ENCODE measurements at regions not wholly inside any gene's neighbourhood (a gene's known extent, or its start where the extent isn't known, plus 50 kb on each side); places are given as distances from the start of the nearest gene placed in this dataset.
"Not testable (repeated sequence)": the region's sequence is repeated elsewhere in the genome, so short reads cannot be mapped to it uniquely, and the experiment has no call there.

- not testable (repeated sequence) for DNase-seq (ENCODE audit: low spot score); H3K9ac ChIP-seq (ENCODE audit: low read depth in 1 of 2, low read length in 2 of 2); H3K27ac ChIP-seq (ENCODE audit: low read depth in 1 of 2, low read length in 2 of 2); H3K36me3 ChIP-seq (ENCODE audit: control insufficient read depth in 4 of 4, insufficient read depth in 3 of 4, low read depth in 1 of 4, low read length in 3 of 4); H3K27me3 ChIP-seq (ENCODE audit: control insufficient read depth in 4 of 4, insufficient read depth in 4 of 4, low read length in 3 of 4); H3K9me3 ChIP-seq (ENCODE audit: control insufficient read depth in 4 of 4, low read length in 3 of 4); H3K4me3 ChIP-seq (ENCODE audit: low read depth in 1 of 3, low read length in 3 of 3); H3K4me1 ChIP-seq (ENCODE audit: control insufficient read depth in 4 of 4, insufficient read depth in 4 of 4, low read length in 3 of 4)
- 96% methylated on average over 4 of the region's 7 CpGs for WGBS
These were observed 144.7 kb upstream of the CRYM start for GRCh38 chr16:21422824-21423223.

GRCh38 chr16:21404699-21405098, 126.6 kb upstream of the CRYM start:
- not testable (repeated sequence) for H3K4me1 ChIP-seq (ENCODE audit: control insufficient read depth in 4 of 4, insufficient read depth in 4 of 4, low read length in 3 of 4); H3K9me3 ChIP-seq (ENCODE audit: control insufficient read depth in 4 of 4, low read length in 3 of 4); H3K27me3 ChIP-seq (ENCODE audit: control insufficient read depth in 4 of 4, insufficient read depth in 4 of 4, low read length in 3 of 4); H3K4me3 ChIP-seq (ENCODE audit: low read depth in 1 of 3, low read length in 3 of 3); DNase-seq (ENCODE audit: low spot score); H3K9ac ChIP-seq (ENCODE audit: low read depth in 1 of 2, low read length in 2 of 2); H3K36me3 ChIP-seq (ENCODE audit: control insufficient read depth in 4 of 4, insufficient read depth in 3 of 4, low read depth in 1 of 4, low read length in 3 of 4); H3K27ac ChIP-seq (ENCODE audit: low read depth in 1 of 2, low read length in 2 of 2)
- WGBS = 96% methylated on average over 3 of the region's 13 CpGs

- H3K9ac ChIP-seq (ENCODE audit: low read depth in 1 of 2, low read length in 2 of 2); H3K27me3 ChIP-seq (ENCODE audit: control insufficient read depth in 4 of 4, insufficient read depth in 4 of 4, low read length in 3 of 4); H3K4me3 ChIP-seq (ENCODE audit: low read depth in 1 of 3, low read length in 3 of 3); H3K27ac ChIP-seq (ENCODE audit: low read depth in 1 of 2, low read length in 2 of 2); H3K4me1 ChIP-seq (ENCODE audit: control insufficient read depth in 4 of 4, insufficient read depth in 4 of 4, low read length in 3 of 4); H3K36me3 ChIP-seq (ENCODE audit: control insufficient read depth in 4 of 4, insufficient read depth in 3 of 4, low read depth in 1 of 4, low read length in 3 of 4); DNase-seq (ENCODE audit: low spot score); H3K9me3 ChIP-seq (ENCODE audit: control insufficient read depth in 4 of 4, low read length in 3 of 4): not testable (repeated sequence)
- 91% methylated on average over 4 of the region's 5 CpGs for WGBS
These were observed 119.8 kb upstream of the CRYM start for GRCh38 chr16:21397866-21398265.

- WGBS = 91% methylated on average over 2 of the region's 4 CpGs
- H3K4me3 ChIP-seq (ENCODE audit: low read depth in 1 of 3, low read length in 3 of 3); H3K27ac ChIP-seq (ENCODE audit: low read depth in 1 of 2, low read length in 2 of 2); H3K9me3 ChIP-seq (ENCODE audit: control insufficient read depth in 4 of 4, low read length in 3 of 4); DNase-seq (ENCODE audit: low spot score); H3K27me3 ChIP-seq (ENCODE audit: control insufficient read depth in 4 of 4, insufficient read depth in 4 of 4, low read length in 3 of 4); H3K36me3 ChIP-seq (ENCODE audit: control insufficient read depth in 4 of 4, insufficient read depth in 3 of 4, low read depth in 1 of 4, low read length in 3 of 4); H3K9ac ChIP-seq (ENCODE audit: low read depth in 1 of 2, low read length in 2 of 2); H3K4me1 ChIP-seq (ENCODE audit: control insufficient read depth in 4 of 4, insufficient read depth in 4 of 4, low read length in 3 of 4): not testable (repeated sequence)
These were observed 118.5 kb upstream of the CRYM start for GRCh38 chr16:21396545-21396944.

DNA sequence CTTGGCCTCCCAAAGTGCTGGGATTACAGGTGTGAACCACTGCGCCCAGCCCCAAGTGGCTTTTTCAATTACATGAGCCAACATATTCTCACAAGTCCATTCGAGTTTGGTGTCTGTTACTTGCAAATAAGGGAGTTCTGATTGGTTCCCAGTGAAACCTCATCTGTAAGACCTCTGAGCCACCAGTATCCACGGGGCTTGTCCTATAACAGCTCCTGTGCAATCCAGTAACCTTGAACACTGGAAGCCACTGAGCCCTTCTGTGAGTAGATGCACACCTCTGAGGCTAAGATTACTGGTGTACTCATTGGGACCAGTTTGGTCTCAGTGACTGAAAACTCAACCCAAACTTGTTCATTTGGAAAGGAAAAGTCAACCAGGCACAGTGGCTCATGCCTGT, 112.5 kb upstream of the CRYM start:
- not testable (repeated sequence) for H3K9ac ChIP-seq (ENCODE audit: low read depth in 1 of 2, low read length in 2 of 2); H3K27me3 ChIP-seq (ENCODE audit: control insufficient read depth in 4 of 4, insufficient read depth in 4 of 4, low read length in 3 of 4); H3K36me3 ChIP-seq (ENCODE audit: control insufficient read depth in 4 of 4, insufficient read depth in 3 of 4, low read depth in 1 of 4, low read length in 3 of 4); H3K9me3 ChIP-seq (ENCODE audit: control insufficient read depth in 4 of 4, low read length in 3 of 4); H3K4me3 ChIP-seq (ENCODE audit: low read depth in 1 of 3, low read length in 3 of 3); H3K27ac ChIP-seq (ENCODE audit: low read depth in 1 of 2, low read length in 2 of 2); DNase-seq (ENCODE audit: low spot score); H3K4me1 ChIP-seq (ENCODE audit: control insufficient read depth in 4 of 4, insufficient read depth in 4 of 4, low read length in 3 of 4)
- no CpG with 5 or more reads among the region's 3 CpGs for WGBS

- H3K4me3 ChIP-seq (ENCODE audit: low read depth in 1 of 3, low read length in 3 of 3); H3K27ac ChIP-seq (ENCODE audit: low read depth in 1 of 2, low read length in 2 of 2); H3K4me1 ChIP-seq (ENCODE audit: control insufficient read depth in 4 of 4, insufficient read depth in 4 of 4, low read length in 3 of 4); H3K36me3 ChIP-seq (ENCODE audit: control insufficient read depth in 4 of 4, insufficient read depth in 3 of 4, low read depth in 1 of 4, low read length in 3 of 4); H3K27me3 ChIP-seq (ENCODE audit: control insufficient read depth in 4 of 4, insufficient read depth in 4 of 4, low read length in 3 of 4); H3K9ac ChIP-seq (ENCODE audit: low read depth in 1 of 2, low read length in 2 of 2); DNase-seq (ENCODE audit: low spot score); H3K9me3 ChIP-seq (ENCODE audit: control insufficient read depth in 4 of 4, low read length in 3 of 4): not testable (repeated sequence)
- WGBS = 26% methylated on average over 3 of the region's 7 CpGs
These were observed 111.8 kb upstream of the CRYM start for GRCh38 chr16:21389860-21390259.

DNA sequence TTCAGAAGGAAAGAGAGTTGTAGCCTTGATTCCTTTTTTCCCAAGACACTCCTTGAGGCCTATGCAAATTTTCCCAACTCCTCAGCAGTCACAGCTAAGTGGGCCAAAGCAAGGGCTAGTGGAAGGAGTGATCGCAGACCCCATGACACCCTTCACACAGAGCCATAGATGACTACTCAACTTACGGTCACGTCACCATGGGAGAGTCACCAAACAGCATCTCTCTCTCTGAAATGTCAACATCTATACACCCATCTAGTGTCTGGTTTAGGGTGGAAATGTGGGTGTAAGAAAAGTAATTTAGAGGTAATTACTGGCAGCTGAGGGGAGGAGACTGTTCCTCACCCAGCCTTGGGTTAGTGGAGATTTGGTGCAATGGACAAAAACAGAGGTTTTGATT, 109.7 kb upstream of the CRYM start:
- H3K4me3 ChIP-seq (ENCODE audit: low read depth in 1 of 3, low read length in 3 of 3); H3K9me3 ChIP-seq (ENCODE audit: control insufficient read depth in 4 of 4, low read length in 3 of 4); H3K36me3 ChIP-seq (ENCODE audit: control insufficient read depth in 4 of 4, insufficient read depth in 3 of 4, low read depth in 1 of 4, low read length in 3 of 4); DNase-seq (ENCODE audit: low spot score); H3K4me1 ChIP-seq (ENCODE audit: control insufficient read depth in 4 of 4, insufficient read depth in 4 of 4, low read length in 3 of 4); H3K27me3 ChIP-seq (ENCODE audit: control insufficient read depth in 4 of 4, insufficient read depth in 4 of 4, low read length in 3 of 4); H3K9ac ChIP-seq (ENCODE audit: low read depth in 1 of 2, low read length in 2 of 2); H3K27ac ChIP-seq (ENCODE audit: low read depth in 1 of 2, low read length in 2 of 2): not testable (repeated sequence)
- WGBS = 89% methylated on average over 2 of the region's 3 CpGs

- H3K27me3 ChIP-seq (ENCODE audit: control insufficient read depth in 4 of 4, insufficient read depth in 4 of 4, low read length in 3 of 4); H3K4me3 ChIP-seq (ENCODE audit: low read depth in 1 of 3, low read length in 3 of 3); H3K4me1 ChIP-seq (ENCODE audit: control insufficient read depth in 4 of 4, insufficient read depth in 4 of 4, low read length in 3 of 4); H3K9me3 ChIP-seq (ENCODE audit: control insufficient read depth in 4 of 4, low read length in 3 of 4); H3K9ac ChIP-seq (ENCODE audit: low read depth in 1 of 2, low read length in 2 of 2); H3K36me3 ChIP-seq (ENCODE audit: control insufficient read depth in 4 of 4, insufficient read depth in 3 of 4, low read depth in 1 of 4, low read length in 3 of 4); H3K27ac ChIP-seq (ENCODE audit: low read depth in 1 of 2, low read length in 2 of 2); DNase-seq (ENCODE audit: low spot score): not testable (repeated sequence)
- WGBS = 88% methylated on average over 1 of the region's 5 CpGs
These were observed 108.3 kb upstream of the CRYM start for GRCh38 chr16:21386201-21386915.

DNA sequence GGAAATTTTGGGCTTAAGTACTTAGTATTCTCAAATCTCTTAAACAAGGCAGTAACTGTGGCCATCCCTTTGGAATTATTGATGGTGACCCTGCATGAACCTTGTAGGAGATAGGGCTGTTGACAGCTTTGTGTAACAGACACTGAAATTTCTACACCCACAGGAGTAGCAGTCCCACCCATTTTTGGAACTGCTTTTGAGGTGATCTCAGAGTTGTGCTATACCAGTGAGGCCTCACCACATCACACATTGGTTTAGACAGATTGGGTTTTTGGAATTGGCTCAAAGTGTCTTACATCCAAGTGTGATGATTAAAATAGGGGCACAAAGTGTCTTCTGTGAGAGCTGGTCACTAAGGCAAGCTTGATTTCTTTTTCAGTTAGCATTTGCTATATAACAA, 105.6 kb upstream of the CRYM start:
- H3K4me1 ChIP-seq (ENCODE audit: control insufficient read depth in 4 of 4, insufficient read depth in 4 of 4, low read length in 3 of 4); H3K9ac ChIP-seq (ENCODE audit: low read depth in 1 of 2, low read length in 2 of 2); H3K4me3 ChIP-seq (ENCODE audit: low read depth in 1 of 3, low read length in 3 of 3): not testable (repeated sequence)

More for the DNA sequence above, 105.6 kb upstream of the CRYM start:
- DNase-seq (ENCODE audit: low spot score); H3K27ac ChIP-seq (ENCODE audit: low read depth in 1 of 2, low read length in 2 of 2); H3K27me3 ChIP-seq (ENCODE audit: control insufficient read depth in 4 of 4, insufficient read depth in 4 of 4, low read length in 3 of 4); H3K9me3 ChIP-seq (ENCODE audit: control insufficient read depth in 4 of 4, low read length in 3 of 4); H3K36me3 ChIP-seq (ENCODE audit: control insufficient read depth in 4 of 4, insufficient read depth in 3 of 4, low read depth in 1 of 4, low read length in 3 of 4): not testable (repeated sequence)

All from liver (tissue), 6 donors.